MM.1S (cell line): ENCODE measurements at regions not wholly inside any gene's neighbourhood (a gene's known extent, or its start where the extent isn't known, plus 50 kb on each side); places are given as distances from the start of the nearest gene placed in this dataset.

Source experiments
- DNase-seq: peaks from one replicate; pipeline ENCODE4 v3.0.0-alpha.2; 2015
- H2AFZ ChIP-seq: fragments of 300-600 bp; sonication (generic); 2 replicates; pipeline ENCODE4 v1.6.0; 2016; ENCODE audit warnings: antibody characterized with exemption, low read length
- H3F3A ChIP-seq: fragments of 300-600 bp; sonication (generic); 2 replicates; pipeline ENCODE4 v1.6.1; 2016; ENCODE audit warnings: mild to moderate bottlenecking, antibody characterized with exemption, low read length, moderate library complexity, mixed read lengths; ENCODE audit not compliant: insufficient read depth
- H3K27ac ChIP-seq: fragments of 300-600 bp; sonication (generic); 2 replicates; pipeline ENCODE4 v1.5.1; 2016; ENCODE audit warnings: mild to moderate bottlenecking, low read length
- H3K27me3 ChIP-seq: fragments of 300-600 bp; sonication (generic); replicated peaks from 2 replicates; pipeline ENCODE4 v1.6.0; 2016; ENCODE audit warnings: low read length; ENCODE audit not compliant: insufficient read depth
- H3K36me3 ChIP-seq: fragments of 300-600 bp; sonication (generic); replicated peaks from 2 replicates; pipeline ENCODE4 v1.6.1; 2016; ENCODE audit warnings: mild to moderate bottlenecking, low read length, mixed read lengths; ENCODE audit not compliant: insufficient read depth
- H3K4me1 ChIP-seq: fragments of 300-600 bp; sonication (generic); 2 replicates; pipeline ENCODE4 v1.6.1; 2016; ENCODE audit warnings: low read length, mixed read lengths
- H3K4me2 ChIP-seq: fragments of 300-600 bp; sonication (generic); 2 replicates; pipeline ENCODE4 v1.6.0; 2016; ENCODE audit warnings: low read depth, low read length
- H3K4me3 ChIP-seq: fragments of 300-600 bp; sonication (generic); 2 replicates; pipeline ENCODE4 v1.5.1; 2016; ENCODE audit warnings: low read length, mixed read lengths
- H3K79me2 ChIP-seq: fragments of 300-600 bp; sonication (generic); 2 replicates; pipeline ENCODE4 v1.6.1; 2016; ENCODE audit warnings: mixed run types, low read length, mixed read lengths
- H3K9ac ChIP-seq: fragments of 300-600 bp; sonication (generic); 2 replicates; pipeline ENCODE4 v1.6.1; 2016; ENCODE audit warnings: low read length, mixed read lengths
- H3K9me2 ChIP-seq: fragments of 300-600 bp; sonication (generic); replicated peaks from 2 replicates; pipeline ENCODE4 v1.6.1; 2016; ENCODE audit warnings: mild to moderate bottlenecking, low read length, mixed read lengths; ENCODE audit not compliant: insufficient read depth
- H3K9me3 ChIP-seq: fragments of 300-600 bp; sonication (generic); replicated peaks from 2 replicates; pipeline ENCODE4 v1.6.1; 2016; ENCODE audit warnings: mild to moderate bottlenecking, low read length, mixed read lengths; ENCODE audit not compliant: insufficient read depth
- H4K20me1 ChIP-seq: fragments of 300-600 bp; sonication (generic); 2 replicates; pipeline ENCODE4 v1.6.1; 2016; ENCODE audit warnings: mild to moderate bottlenecking, low read length, moderate library complexity, mixed read lengths; ENCODE audit not compliant: insufficient read depth
- CTCF ChIP-seq: fragments of 300-600 bp; sonication (generic); IDR thresholded peaks from 2 replicates; pipeline ENCODE4 v1.5.1; 2016; ENCODE audit warnings: antibody characterized with exemption, low read length, mixed read lengths
- EZH2 ChIP-seq: fragments of 300-600 bp; sonication (generic); optimal IDR thresholded peaks from 2 replicates; pipeline ENCODE3; 2017; ENCODE audit warnings: low read depth, mild to moderate bottlenecking, antibody characterized with exemption, low read length, mixed read lengths
- EZH2phosphoT487 ChIP-seq: fragments of 300-600 bp; sonication (generic); IDR thresholded peaks from 2 replicates; pipeline ENCODE4 v1.6.1; 2018; ENCODE audit warnings: antibody characterized with exemption, low read length

- no peak overlapping the region for H3K4me2 ChIP-seq
- no peaks in the 10 kb centered on the region for H3K79me2 ChIP-seq
- H2AFZ ChIP-seq, result no peak overlapping the region
These were observed 86.5 kb downstream of the BANF2 start for GRCh38 chr20:17786221-17786718.

More at GRCh38 chr20:17786221-17786718, 86.5 kb downstream of the BANF2 start:
- Histone ChIP-seq H3K4me1 (peaks cover 22% of the 10 kb centered on the region), H3K9me3 (no peaks in the 10 kb centered on the region), H4K20me1 (no peaks in the 10 kb centered on the region), H3K27me3 (no peaks in the 10 kb centered on the region), H3K27ac (no peak overlapping the region), H3K4me3 (no peak overlapping the region), H3K9me2 (no peaks in the 10 kb centered on the region), H3F3A (no peaks in the 10 kb centered on the region), H3K36me3 (no peaks in the 10 kb centered on the region), H3K9ac (no peak overlapping the region)
- no peak for DNase-seq
- no peak for TF ChIP-seq CTCF
- TF ChIP-seq EZH2, result no peak
- TF ChIP-seq EZH2phosphoT487, result no peak
